ENCODE measurements at regions not wholly inside any gene's neighbourhood (a gene's known extent, or its start where the extent isn't known, plus 50 kb on each side); places are given as distances from the start of the nearest gene placed in this dataset.

- FAIRE-seq = no peak
Observed at GRCh38 chr13:29654843-29655547, 59.5 kb upstream of the SLC7A1 start.

GRCh38 chr13:29654384-29654783 is 58.9 kb upstream of the SLC7A1 start:
- FAIRE-seq = no peak

- FAIRE-seq = no peak
Observed at GRCh38 chr13:29648760-29649159, 53.3 kb upstream of the SLC7A1 start.

Measured in G401.6 (cell line).